Lung microvascular endothelial cell (primary cell): ENCODE measurements at regions not wholly inside any gene's neighbourhood (a gene's known extent, or its start where the extent isn't known, plus 50 kb on each side); places are given as distances from the start of the nearest gene placed in this dataset.
"Not testable (repeated sequence)": the region's sequence is repeated elsewhere in the genome, so short reads cannot be mapped to it uniquely, and the experiment has no call there.

Experiments used
- DNase-seq, 2 donors: peaks; one replicate each; pipeline versions ENCODE4 v3.0.0 to v3.0.0-alpha.2; 2010; ENCODE audit warnings: low read depth in 2 of 2

- not testable (repeated sequence) for DNase-seq
These were observed 94.3 kb upstream of the RUFY1 start for GRCh38 chr5:179456075-179456474.

GRCh38 chr5:179455320-179455719, 95.0 kb upstream of the RUFY1 start:
- no peak for DNase-seq

GRCh38 chr5:179454356-179454755, 96.0 kb upstream of the RUFY1 start:
- DNase-seq = no peak

DNA sequence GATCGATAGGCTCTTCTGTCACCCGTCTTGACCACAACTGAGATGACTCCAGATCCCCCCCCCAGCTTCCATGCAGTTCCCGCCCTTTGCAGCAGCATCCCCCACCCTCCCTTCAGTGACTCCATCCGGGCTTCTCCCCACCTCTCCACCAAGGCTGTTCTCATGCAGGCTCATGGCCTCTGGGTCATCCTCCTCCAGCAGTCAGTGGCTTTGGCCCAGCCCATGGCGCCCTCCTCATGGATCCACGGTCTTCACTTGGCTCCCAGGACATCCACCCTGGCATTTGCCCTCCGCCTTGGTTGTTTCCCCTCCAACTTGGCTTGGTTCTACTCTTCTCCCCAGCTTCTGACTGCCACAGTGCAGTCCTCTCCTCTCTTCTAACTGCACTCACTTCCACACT, 96.7 kb upstream of the RUFY1 start:
- DNase-seq = no peak

DNA sequence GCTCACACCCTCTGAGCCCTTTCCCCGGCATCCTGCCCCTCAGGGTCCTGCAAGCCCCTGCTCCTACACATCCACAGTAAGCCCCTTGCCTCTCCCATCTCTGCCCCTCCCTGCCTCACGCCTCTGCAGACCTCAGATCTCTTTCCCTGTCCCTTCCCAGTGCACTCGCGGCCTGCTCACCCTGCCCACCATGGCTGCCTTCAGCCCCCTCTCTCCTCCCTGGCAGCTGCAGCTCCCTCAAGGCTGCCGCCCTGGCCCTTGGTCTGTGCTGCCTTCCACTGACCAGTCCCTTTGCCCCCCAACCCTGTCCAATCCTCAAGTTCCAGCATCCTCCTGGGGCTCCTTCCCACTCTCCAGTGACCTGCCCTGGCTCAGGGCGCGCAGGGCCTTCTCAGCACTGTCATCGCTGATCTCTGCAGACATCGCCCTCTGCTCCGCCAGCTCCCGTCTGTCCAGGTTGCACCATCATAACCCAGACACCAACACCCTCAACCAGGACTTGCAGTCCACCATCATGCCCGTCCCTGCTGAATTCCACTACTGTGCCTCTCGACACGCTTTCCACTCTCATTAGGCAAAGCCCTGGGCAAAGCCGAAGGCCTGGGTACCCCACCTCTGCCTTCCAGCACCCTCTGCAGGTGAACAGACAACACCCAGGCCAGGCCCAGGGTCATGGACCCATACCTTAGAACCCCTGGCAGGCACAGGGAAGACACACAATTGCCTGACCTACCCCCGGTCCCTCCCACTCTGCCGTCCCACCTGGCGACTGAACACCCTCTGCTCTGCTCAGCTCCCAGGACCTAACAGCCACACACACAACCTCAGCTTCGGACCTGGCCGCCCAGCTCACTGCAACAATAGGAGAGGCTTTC, 97.8 kb upstream of the RUFY1 start:
- DNase-seq = no peak

- no peak for DNase-seq
These were observed 98.5 kb upstream of the RUFY1 start for GRCh38 chr5:179451828-179452196.

DNA sequence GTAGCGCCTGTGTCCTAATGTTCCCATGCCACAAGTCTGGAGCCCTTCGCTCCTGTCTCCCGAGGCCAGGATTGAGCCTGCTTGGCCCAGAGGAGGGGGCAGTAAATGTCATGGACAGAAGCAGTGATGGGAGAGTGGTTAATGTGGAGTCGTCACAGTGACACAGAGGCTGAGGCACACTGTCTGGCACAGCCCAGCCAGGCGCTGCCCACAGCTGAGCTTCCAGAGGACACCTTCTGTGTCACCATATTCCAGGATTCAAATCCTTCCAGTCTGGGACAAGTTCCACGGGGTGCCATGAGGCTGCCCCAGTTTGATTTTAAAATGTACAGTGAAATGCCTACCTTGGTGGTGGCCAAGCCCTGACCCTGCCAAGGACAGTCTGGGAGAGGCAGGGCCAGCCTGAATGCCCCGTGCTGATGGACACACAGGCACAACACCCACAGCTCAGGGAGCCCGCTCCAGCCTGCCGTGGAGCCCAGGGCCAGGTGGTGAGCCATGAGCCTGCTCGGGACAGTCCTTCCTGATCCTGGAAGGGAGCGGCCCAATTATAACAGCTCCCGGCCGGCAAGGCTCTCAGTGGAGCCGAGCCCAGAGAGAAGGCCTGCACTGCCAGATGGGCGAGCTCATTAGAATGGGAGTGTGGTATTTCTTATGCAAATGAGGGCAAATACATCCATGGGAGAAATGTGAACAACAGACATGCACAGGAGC, 99.1 kb upstream of the RUFY1 start:
- no peak for DNase-seq

DNA sequence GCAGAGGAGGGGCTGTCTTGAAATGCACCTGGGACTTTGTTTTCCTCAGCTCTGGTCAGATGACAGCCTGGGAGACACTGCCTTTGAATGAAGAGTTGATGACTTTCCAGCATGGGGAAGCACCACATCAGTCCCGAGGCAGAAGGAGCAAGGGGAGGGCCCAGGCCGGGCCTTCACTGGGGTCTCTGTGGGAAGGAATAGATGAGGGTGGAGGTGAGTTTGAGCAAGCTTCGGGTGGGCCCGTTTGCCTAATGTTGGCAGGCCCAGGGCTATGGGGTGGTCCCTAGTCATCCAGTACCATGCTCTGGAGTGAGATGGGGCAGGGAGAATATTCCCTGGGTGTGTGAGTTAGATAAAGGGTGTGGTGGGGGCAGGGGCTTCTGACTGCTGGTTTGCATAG, 100.4 kb upstream of the RUFY1 start:
- DNase-seq = not testable (repeated sequence)

- not testable (repeated sequence) for DNase-seq
These were observed 102.1 kb upstream of the RUFY1 start for GRCh38 chr5:179448282-179448681.

GRCh38 chr5:179442289-179442688, 97.0 kb upstream of the ADAMTS2 start:
- DNase-seq = not testable (repeated sequence)

GRCh38 chr5:179439181-179439985, 94.1 kb upstream of the ADAMTS2 start:
- DNase-seq = no peak

DNA sequence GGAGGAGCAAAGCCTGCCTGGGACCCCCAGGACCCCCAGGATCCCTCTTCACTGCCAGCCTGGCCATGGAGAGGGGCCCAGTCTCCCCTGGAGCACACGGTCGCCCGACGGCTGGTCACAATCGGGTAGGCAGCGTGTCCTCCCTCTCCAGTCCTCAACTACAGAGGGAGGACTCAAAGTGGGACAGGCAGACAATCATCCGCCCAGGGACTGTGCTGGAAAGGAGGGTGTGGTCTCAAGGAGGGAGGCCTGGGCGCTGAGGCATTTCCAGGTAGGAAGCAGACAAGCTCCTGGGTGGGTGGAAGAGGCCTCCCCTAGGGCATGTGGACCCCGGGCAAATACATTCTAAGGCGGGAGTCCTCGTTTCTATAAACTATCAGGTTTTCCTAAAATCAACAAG, 93.2 kb upstream of the ADAMTS2 start:
- no peak for DNase-seq

- DNase-seq = no peak
These were observed 92.8 kb upstream of the ADAMTS2 start for GRCh38 chr5:179438011-179438441.

- DNase-seq = no peak
These were observed 92.2 kb upstream of the ADAMTS2 start for GRCh38 chr5:179437341-179438001.

GRCh38 chr5:179436321-179437122, 91.3 kb upstream of the ADAMTS2 start:
- DNase-seq = no peak

DNA sequence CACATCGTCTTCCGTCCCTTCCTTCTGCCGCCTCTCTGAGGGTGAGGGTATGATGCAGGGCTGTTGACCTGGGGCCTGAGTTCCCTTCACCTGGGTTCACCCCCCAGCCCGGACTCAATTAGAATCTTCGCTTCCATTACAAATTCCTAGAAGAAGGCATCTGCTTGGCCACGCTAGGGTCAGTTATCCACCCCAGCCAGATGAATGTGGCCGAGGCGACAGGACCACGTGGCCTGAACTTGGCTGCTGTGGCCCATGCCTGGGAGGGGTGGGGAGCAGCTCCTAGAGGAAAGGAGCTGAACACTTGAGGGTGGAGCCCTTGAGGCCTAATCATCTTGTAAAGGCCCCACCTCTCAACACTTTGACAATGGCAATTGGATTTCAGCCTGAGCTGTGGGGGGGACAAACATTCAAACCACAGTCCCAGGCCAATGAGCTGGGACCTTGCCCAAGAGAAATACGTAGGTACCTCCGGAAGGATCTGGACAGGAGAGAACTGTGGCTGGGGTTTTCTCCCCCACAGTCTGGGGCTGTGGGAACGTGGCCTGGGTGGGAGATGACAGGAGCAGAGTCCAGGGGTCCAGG, 90.6 kb upstream of the ADAMTS2 start:
- no peak for DNase-seq

- no peak for DNase-seq
These were observed 89.9 kb upstream of the ADAMTS2 start for GRCh38 chr5:179435181-179435580.

- DNase-seq = no peak
These were observed 87.3 kb upstream of the ADAMTS2 start for GRCh38 chr5:179432547-179432946.

GRCh38 chr5:179431221-179431824, 86.1 kb upstream of the ADAMTS2 start:
- DNase-seq = no peak
